HG02642 (cell line): ENCODE measurements at regions not wholly inside any gene's neighbourhood (a gene's known extent, or its start where the extent isn't known, plus 50 kb on each side); places are given as distances from the start of the nearest gene placed in this dataset.

Source experiments
- ATAC-seq: cut with Tn5 transposase; IDR thresholded peaks from one replicate; pipeline ENCODE4 v1.9.1; 2021; ENCODE audit warnings: mild to moderate bottlenecking; ENCODE audit not compliant: unreplicated experiment, poor library complexity

DNA sequence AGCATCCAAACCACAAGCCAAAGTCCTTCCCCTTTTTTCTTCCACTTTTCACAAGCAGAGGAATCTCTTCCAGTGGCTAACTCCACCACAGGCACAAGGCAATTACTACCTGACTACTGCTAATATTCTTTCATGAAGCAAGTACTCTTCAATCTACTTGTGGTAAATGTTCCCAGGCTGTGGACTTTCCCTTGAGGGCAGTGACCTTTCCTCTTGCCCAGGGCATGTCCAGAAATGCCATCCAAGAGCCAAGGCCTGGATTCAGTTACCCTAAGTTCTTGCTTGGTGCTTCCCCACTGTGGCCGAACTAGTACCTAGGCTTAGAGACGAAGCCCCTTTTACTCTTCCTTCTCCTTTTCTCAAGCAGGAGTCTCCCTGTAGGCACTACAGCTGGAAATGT, 400.7 kb downstream of the DCAF12L2 start:
- ATAC-seq = no peak

DNA sequence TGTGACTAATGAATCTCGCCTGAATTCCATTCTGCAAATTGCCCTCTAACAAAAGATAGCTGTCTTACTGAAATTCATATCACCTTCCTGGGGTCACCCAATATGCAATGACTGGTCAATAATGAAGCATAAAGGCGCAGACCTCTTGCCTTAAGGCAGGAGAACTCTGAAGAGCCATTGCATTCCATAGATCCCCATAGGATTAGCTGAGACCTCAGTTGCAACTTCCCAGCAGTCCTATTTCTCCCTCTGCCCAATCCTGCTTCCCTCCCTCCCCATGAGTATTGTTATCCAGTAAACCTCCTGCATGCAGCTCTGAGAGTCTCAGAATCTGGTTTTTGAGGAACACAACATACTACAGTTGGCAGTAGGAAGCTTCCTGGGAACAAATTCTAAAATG, 396.5 kb downstream of the DCAF12L2 start:
- no peak for ATAC-seq

DNA sequence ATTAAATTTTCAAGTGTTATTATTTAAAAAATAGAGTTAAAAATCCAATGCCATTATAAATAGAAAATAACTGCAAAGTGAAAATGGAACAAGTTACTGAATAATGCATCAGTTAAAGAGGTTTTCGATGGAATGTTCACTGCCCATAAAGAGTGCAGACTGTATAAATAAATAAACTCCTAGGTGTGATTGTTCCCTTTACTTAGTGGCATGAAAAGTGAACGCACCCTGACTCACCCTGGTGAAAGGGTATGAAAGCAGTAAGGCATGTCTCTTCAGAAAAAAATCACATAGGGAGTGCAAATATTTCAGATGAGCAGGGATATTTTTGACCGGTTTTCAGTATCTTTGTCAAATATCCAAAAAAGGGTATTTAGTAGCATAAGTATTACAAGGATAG, 387.8 kb downstream of the DCAF12L2 start:
- ATAC-seq = no peak

DNA sequence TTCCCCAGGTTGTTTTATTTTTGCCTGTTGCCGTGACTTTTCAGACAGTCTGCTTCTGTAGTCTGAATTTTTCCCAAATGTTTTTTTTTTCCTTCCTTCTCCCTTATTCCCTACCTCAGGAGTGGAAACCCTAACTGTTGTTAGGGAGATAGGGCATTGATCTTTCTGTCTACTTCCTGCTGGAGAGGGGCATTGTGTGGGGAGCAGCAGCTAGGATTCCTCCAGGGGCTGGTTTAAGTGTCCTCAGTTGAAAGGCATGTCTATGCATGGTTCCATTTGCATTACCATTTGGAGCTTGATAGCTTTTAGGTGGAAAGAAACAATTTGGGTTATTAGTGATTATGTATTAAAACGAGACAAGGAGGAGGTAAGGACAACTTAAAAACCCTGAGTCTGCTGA, 383.9 kb downstream of the DCAF12L2 start:
- no peak for ATAC-seq

DNA sequence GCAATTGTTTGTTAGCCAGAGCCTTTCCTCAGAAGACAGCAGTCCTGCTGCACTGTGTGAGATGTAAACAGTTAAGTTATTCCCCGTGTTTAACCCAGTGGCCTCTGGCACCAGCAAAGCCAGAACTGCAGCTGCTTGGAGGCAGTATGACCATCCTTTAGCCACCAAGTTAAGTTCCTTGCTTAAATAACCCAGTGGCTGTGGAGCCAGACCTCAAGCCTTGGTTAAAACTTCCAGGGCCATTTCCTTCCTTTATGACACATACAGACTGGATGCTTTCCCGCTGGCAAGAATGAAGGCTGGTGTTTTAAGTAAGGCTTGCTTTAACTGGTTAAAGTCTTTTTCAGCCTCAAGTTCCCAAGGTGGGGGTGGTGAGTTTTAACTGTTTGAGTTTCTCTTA, 379.8 kb downstream of the DCAF12L2 start:
- no peak for ATAC-seq

DNA sequence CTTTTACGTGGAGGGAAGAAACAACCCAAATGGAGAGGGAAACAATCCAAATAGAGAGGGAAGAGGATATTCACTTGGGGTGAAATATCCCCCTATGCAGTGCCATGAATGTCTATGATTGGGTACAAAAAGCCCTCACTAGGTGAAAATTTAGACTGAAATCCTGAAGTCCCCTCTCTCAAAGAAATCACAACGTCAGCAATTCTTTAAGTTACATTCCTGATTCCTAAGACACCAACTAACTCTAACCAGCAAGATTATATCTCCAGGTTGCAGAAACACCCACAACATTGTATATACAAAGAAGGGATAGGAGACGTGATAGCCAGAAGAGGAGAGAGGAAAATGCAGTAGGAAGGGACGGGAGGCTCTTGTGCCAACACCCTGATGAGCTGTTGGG, 374.3 kb downstream of the DCAF12L2 start:
- no peak for ATAC-seq

DNA sequence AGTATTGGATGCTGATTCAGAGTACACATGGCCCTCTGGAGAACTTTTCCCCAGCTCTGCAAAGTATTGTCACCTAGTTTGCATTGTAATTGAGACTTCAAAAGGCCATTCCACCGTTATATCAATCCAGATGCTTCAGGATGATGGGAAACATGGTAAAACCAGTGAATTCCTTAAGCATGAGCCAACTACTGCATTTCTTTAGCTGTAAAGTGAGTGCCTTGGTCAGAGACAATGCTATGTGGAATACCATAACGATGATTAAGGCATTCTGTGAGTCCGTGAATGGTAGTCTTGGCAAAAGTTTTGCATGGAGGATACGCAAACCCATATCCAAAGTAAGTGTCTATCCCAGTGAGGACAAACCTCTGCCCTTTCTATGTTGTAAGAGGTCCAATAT, 355.2 kb downstream of the DCAF12L2 start:
- ATAC-seq = no peak

DNA sequence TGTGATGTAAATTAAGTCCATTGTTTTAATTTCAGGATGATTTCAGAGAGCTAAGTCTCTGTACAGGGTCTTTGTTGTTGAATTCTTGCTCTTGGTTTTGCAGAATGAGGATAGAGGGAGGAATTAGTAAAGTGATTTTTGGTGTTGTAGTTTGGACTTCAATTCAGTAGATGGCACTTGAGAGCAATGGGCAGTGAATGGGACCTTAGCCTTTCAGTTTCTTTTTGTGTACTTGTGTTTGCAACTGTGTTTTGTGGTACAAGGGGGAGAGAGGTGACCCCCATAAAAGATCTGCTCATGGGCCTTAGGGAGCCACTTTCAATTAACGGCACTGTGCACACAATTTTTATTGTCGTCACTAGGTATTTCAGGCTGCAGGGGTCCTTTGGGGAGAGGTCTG, 340.0 kb downstream of the DCAF12L2 start:
- ATAC-seq = no peak

DNA sequence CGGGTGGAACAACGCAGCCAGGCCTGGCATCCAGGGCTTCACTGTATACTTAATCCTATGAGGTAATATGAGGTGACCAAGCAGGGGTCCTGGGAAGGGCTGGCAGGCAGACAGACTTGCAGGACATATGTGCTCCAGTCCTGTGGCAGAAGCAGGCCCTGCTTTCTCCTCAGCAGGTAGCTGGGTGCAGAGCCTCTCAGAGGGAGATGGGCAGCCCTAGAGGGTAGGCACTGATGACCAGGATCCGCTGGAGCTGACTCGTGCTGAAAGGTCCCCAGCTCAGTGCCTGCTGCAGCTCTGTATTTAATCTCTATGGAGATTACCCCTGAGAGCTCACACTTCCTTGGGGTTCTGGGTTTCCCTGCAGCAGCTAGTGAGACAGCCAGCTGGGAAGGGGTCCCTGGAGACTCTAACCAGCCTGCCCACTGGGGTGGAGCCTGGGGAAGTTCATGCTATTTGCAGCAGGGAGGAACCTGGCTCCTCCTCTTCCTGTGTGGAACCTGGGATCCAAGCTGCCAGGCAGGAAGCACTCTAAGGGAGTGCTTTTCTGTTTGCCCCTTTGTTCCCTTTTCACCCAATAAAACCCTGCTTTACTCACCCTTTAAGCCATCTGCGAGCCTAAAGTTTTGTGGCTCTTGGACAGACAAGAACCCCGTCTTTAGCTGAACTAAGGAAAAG, 339.2 kb downstream of the DCAF12L2 start:
- ATAC-seq = no peak

DNA sequence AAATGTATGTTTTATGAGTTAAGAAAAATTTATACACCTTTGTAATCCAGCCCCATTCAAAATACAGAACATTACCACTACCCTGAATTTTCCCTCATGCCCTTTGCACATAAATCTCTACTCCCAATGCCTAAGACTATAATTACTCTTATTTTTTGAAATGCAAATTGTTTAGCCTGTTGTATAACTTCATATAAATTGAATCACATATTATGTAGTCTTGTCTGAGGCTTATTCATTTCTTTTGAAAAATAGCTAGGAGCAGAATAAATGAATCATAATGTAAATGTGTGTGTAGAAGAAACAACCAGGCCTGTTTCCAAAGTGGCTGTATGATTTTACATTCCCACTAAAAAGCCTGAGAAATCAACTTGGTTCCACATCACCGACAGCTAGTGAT, 319.8 kb downstream of the DCAF12L2 start:
- no peak for ATAC-seq

DNA sequence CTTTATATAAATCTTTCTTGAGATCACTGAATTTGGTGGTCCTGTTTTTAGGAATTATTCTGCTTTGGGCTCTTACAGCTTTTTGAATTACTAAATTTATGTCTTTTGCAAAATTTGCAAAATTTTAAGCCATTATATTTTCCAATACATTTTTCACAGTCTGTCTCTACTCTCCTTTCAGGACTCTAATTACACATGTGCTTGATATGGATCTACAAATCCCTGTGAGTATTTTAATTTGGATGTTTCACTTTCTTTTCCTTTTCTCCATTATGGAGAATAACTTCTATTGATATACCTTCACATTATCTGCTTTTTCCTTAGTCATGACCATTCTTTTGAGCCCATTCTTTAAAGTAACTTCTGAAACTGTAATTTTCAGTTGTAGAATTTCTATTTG, 315.4 kb downstream of the DCAF12L2 start:
- no peak for ATAC-seq

DNA sequence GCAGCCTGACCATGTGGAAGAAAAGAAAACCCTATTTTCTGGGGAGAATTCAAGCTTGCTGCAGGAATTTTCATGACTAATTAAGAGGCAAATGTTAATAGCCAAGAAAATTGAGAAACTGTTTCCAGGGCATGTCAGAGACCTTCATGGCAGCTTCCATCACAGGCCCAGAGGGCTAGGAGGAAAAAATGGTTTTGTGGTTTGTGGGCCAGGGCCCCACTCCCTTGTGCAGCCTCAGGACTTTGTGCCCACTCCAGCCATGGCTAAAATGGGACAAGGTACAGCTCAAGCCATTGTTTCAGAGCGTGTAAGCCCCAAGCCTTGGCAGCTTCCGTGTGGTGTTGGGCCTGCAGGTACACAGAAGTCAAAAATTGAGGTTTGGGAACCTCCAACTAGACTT, 282.9 kb downstream of the DCAF12L2 start:
- ATAC-seq = no peak

DNA sequence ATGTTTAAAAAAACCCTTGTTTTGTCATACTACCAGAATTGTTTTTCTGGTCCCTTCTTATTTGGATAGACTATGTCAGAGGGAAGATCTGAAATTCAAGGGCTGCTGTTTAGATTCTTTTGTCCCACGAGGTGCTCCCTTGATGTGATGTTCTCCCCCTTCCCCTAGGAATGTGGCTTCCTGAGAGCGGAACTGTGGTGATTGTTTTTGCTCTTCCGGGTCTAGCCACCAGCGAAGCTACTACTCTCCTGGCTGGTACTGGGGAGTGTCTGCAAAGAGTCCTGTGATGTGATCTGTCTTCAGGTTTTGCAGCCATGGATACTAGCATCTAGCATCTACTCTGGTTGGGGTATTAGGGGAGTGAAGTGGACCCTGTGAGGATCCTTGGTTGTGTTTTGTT, 271.1 kb downstream of the DCAF12L2 start:
- no peak for ATAC-seq

DNA sequence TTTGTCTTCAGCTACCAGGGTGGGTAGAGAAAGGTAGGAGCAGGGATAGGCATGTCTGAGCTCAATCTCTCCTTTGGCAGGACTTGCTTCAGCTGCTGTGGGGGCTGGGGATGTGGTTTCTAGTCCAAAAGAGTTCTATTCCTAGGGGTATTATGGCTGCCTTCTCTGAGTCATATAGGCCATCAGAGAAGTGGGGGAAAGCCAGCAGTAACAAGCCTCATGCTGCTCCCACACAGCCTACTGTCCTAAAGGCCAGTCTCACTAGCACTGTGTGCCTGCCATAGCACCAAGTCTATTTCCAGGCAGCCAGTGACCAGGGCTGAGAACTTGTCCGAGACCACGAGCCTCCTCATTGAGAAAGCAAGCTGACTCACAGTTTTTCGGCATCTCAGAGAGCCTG, 270.6 kb downstream of the DCAF12L2 start:
- no peak for ATAC-seq

DNA sequence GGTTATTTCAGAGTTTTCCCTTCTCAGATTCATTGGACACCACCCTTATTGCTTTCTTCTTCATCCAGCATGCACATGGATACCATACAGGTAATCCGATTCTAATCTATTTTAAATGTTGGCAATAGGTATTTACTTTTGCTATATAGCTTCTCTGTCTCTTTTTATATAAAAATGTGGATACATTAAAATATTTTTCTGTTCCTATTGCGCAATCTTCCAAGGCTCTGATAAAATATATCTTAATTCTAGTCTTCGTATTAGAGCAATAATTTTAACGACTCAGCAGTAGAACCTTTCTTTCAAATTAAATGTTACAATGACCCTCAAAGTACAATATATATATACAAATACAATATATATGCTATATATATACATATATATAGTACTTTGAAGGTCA, 239.8 kb downstream of the DCAF12L2 start:
- no peak for ATAC-seq

DNA sequence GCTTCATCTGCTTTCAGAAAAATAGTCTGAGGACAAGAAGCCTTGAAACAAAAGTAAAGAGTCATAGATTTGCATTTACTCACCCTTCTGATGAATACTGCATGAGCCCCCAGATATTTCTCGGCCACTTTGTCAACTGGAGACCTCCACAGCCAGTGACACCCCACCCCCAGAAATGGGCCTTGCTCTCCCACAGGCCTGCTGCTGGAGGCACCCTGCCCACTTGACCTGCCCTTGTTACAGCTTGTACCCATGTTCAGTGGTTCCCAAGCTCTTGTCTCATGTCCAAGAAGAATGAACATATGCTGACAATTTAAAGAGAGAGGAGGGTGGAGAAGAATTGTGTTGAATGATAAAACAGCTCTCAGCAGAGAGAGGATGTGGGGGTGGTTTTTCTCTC, 225.1 kb downstream of the DCAF12L2 start:
- ATAC-seq = no peak

DNA sequence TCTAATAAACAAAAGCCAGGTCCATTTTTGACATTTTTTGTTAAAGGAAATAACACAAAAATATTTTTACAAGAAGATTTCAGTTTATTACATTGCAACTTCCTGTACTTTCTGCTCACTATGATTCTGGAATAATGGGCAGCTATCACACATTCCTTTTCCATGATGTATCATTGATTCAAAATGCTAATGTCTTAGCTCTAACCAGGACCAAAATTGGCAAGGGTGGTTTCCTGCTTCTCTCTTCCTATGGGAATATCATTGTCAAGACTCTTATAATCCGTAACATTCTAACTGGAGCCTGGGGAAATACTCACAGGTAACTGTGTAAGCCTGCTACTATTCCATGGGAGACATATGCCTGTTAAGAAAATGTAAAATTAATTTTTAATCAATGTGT, 218.6 kb downstream of the DCAF12L2 start:
- no peak for ATAC-seq

DNA sequence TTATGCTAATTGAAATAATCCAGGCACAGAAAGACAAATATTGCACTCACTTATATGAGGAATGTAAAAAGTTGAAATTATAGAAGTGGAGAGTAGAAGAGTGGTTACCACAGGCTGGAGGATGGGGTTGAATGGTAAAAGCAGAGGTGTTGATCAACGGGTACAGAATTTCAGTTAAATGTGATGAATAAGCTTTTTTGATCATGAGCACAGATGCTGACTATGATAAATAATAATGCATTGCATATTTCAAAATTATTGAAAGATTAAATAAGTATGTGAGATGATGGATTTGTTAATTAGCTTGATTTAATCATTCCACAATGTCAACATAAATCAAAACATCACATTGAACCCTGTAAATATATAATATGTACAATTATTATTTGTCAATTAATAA, 213.1 kb downstream of the DCAF12L2 start:
- no peak for ATAC-seq

DNA sequence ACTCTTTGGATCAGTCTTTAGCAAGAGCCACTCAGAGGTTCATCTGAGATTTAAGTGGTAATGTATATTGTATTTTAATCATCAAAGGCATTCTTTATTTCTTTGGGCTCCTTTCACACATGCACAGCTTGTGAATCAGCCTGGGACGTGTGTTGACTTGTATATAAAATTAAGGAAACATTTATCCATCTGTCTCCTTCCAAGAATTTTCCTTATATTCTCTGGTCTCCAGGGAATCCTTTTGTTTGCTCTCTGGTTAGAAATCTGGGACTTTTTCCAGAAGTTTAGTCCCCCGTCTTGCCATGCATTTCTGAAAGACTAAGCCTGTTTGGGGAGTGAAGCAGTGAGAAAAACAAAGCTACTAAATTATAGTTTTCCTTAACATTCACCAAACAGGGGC, 212.3 kb downstream of the DCAF12L2 start:
- ATAC-seq = no peak

DNA sequence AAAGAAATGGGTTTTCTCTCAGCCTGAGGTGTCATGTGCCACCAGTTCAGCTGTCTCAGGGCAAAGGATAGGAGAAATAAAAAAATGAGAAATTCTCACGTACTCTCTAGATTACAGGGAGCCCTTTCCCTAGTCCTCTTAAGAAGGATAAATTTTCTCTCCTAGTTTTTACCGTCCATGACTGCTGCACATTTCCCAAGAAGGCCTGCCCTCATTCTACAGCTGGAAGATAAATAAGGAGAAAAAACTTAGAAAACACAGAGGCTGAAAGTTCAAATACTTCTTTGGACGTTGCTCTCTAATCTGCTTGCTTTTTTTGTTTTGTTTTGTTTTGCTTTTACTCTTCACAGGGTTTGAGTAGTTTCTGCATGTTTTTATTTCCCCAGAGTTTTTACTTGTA, 211.9 kb downstream of the DCAF12L2 start:
- ATAC-seq = no peak

DNA sequence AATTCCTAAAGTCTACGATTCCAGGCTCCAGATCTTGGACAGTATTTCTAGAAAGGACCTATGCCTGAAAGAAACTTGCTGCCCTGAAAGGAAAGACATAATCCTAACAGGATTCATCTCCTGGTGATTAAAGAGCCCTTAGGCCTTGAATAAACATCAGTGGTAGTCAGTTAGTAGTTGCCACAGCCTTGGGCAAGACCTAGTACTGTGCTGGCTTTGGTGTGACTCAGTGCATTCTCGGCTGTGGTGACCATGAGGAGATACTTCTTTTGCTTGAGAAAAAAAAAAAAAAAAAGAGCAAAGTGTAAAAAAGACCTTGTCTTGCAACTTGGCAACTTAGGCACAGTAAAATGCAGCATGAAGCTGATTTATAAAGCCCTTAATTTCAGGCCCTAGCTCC, 188.2 kb downstream of the DCAF12L2 start:
- ATAC-seq = no peak

DNA sequence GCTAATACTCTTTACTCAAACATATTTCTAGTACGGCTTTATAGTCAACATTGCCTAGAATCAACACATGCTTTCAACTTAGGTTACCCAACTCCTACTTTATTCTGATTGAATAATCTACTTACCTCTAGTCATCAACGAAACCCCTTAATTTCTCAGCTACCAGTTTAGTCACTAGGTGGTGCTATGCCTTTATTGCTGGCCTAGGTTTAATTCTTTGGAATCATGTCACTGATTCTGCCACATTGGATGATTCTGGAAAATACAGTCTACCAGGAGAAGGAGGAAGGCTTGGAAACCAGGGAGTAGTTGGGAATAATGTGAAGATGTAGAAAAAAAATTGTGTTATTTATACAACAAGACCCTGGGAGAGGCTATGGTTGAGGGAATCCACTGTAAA, 167.7 kb downstream of the DCAF12L2 start:
- ATAC-seq = no peak

DNA sequence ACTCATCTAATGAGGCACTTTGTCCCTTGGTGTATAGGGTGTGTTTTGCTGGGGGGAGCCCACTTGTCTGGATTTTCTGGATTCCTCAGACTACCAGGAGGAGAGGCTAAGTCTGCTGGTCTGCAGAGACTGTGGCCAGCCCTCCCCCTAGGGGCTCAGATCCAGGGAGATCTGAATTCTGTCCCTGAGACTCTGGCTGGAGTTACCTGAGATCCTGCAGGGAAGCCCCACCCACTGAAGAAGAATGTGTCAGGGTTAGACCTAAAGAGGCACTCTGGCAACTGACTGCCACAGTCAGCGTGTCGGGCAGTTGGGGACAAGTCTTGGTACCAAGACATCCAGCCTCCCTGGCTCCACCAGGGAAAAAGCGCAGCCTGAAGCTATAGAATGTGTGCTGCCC, 138.9 kb downstream of the DCAF12L2 start:
- no peak for ATAC-seq
